Mononuclear cell (primary cell): ENCODE measurements at regions not wholly inside any gene's neighbourhood (a gene's known extent, or its start where the extent isn't known, plus 50 kb on each side); places are given as distances from the start of the nearest gene placed in this dataset.

ENCODE experiments used
- H3K27me3 ChIP-seq: 2 replicates; pipeline ENCODE4 v1.6.0; 2011; ENCODE audit warnings: low read length, control low read depth; ENCODE audit not compliant: insufficient read depth
- H3K4me1 ChIP-seq: 2 replicates; pipeline ENCODE4 v1.5.1; 2011; ENCODE audit warnings: mild to moderate bottlenecking, low read length, control low read depth; ENCODE audit not compliant: insufficient read depth
- H3K4me3 ChIP-seq: 2 replicates; pipeline ENCODE4 v1.5.1; 2011; ENCODE audit warnings: mild to moderate bottlenecking, low read length, moderate library complexity
- H3K9me3 ChIP-seq: 2 replicates; pipeline ENCODE4 v1.5.1; 2011; ENCODE audit warnings: low read depth, mild to moderate bottlenecking, control low read depth, low read length

GRCh38 chr6:119459207-119459974 is 109.8 kb upstream of the MAN1A1 start:
- H3K4me3 ChIP-seq = no peak overlapping the region
- H3K27me3 ChIP-seq = no peaks in the 10 kb centered on the region
- no peaks in the 10 kb centered on the region for H3K4me1 ChIP-seq
- no peaks in the 10 kb centered on the region for H3K9me3 ChIP-seq

GRCh38 chr6:119454714-119455113 is 105.2 kb upstream of the MAN1A1 start:
- Histone ChIP-seq H3K9me3 (no peaks in the 10 kb centered on the region), H3K4me1 (peaks cover 10% of the 10 kb centered on the region), H3K27me3 (no peaks in the 10 kb centered on the region), H3K4me3 (no peak overlapping the region)

- no peak overlapping the region for H3K4me3 ChIP-seq
- H3K27me3 ChIP-seq = no peaks in the 10 kb centered on the region
- no peaks in the 10 kb centered on the region for H3K9me3 ChIP-seq
- peaks cover 22% of the 10 kb centered on the region for H3K4me1 ChIP-seq
Observed at GRCh38 chr6:119453242-119454200, 104.0 kb upstream of the MAN1A1 start.

- Histone ChIP-seq H3K4me1 (peaks cover 41% of the 10 kb centered on the region), H3K4me3 (no peak overlapping the region), H3K9me3 (no peaks in the 10 kb centered on the region), H3K27me3 (no peaks in the 10 kb centered on the region)
Observed at GRCh38 chr6:119449331-119450156, 100.0 kb upstream of the MAN1A1 start.

GRCh38 chr6:119447921-119448320 is 98.4 kb upstream of the MAN1A1 start:
- Histone ChIP-seq H3K27me3 (no peaks in the 10 kb centered on the region), H3K4me3 (no peak overlapping the region), H3K9me3 (no peaks in the 10 kb centered on the region), H3K4me1 (peaks cover 57% of the 10 kb centered on the region)

- Histone ChIP-seq H3K4me1 (peaks cover 63% of the 10 kb centered on the region), H3K9me3 (no peaks in the 10 kb centered on the region), H3K27me3 (no peaks in the 10 kb centered on the region), H3K4me3 (no peak overlapping the region)
Observed at GRCh38 chr6:119446609-119447008, 97.0 kb upstream of the MAN1A1 start.

- Histone ChIP-seq H3K4me3 (no peak overlapping the region), H3K4me1 (peaks cover 63% of the 10 kb centered on the region), H3K27me3 (no peaks in the 10 kb centered on the region), H3K9me3 (no peaks in the 10 kb centered on the region)
Observed at GRCh38 chr6:119446115-119446554, 96.6 kb upstream of the MAN1A1 start.

- peaks cover 62% of the 10 kb centered on the region for H3K4me1 ChIP-seq
Observed at GRCh38 chr6:119445666-119446065, 96.1 kb upstream of the MAN1A1 start.

GRCh38 chr6:119444642-119445557 is 95.3 kb upstream of the MAN1A1 start:
- H3K4me3 ChIP-seq = no peak overlapping the region
- no peaks in the 10 kb centered on the region for H3K27me3 ChIP-seq
- no peaks in the 10 kb centered on the region for H3K9me3 ChIP-seq
- H3K4me1 ChIP-seq = peaks cover 55% of the 10 kb centered on the region

More at GRCh38 chr6:119445666-119446065, 96.1 kb upstream of the MAN1A1 start:
- Histone ChIP-seq H3K4me3 (no peak overlapping the region), H3K9me3 (no peaks in the 10 kb centered on the region), H3K27me3 (no peaks in the 10 kb centered on the region)

- Histone ChIP-seq H3K27me3 (no peaks in the 10 kb centered on the region), H3K4me3 (no peak overlapping the region), H3K4me1 (peaks cover 47% of the 10 kb centered on the region)
Observed at GRCh38 chr6:119443993-119444641, 94.6 kb upstream of the MAN1A1 start.

GRCh38 chr6:119442776-119443184 is 93.2 kb upstream of the MAN1A1 start:
- no peaks in the 10 kb centered on the region for H3K27me3 ChIP-seq
- no peak overlapping the region for H3K4me3 ChIP-seq
- H3K4me1 ChIP-seq = peaks cover 38% of the 10 kb centered on the region
- no peaks in the 10 kb centered on the region for H3K9me3 ChIP-seq

More at GRCh38 chr6:119443993-119444641, 94.6 kb upstream of the MAN1A1 start:
- no peaks in the 10 kb centered on the region for H3K9me3 ChIP-seq

- Histone ChIP-seq H3K27me3 (no peaks in the 10 kb centered on the region), H3K4me3 (no peak overlapping the region), H3K4me1 (peaks cover 30% of the 10 kb centered on the region), H3K9me3 (no peaks in the 10 kb centered on the region)
Observed at GRCh38 chr6:119440953-119441352, 91.4 kb upstream of the MAN1A1 start.

- Histone ChIP-seq H3K4me1 (no peaks in the 10 kb centered on the region), H3K4me3 (no peak overlapping the region), H3K27me3 (no peaks in the 10 kb centered on the region), H3K9me3 (no peaks in the 10 kb centered on the region)
Observed at GRCh38 chr6:119436583-119436982, 87.0 kb upstream of the MAN1A1 start.
